Peyer's patch (tissue), 4 donors: ENCODE measurements at regions not wholly inside any gene's neighbourhood (a gene's known extent, or its start where the extent isn't known, plus 50 kb on each side); places are given as distances from the start of the nearest gene placed in this dataset.

Experiments used
- DNase-seq, 3 donors: peaks; one replicate each; pipeline ENCODE4 v3.0.0-alpha.2; 2017 to 2019
- H3K27ac ChIP-seq, 4 donors: fragments of 200-600 bp; sonication (generic); one replicate each; pipeline ENCODE4 v1.5.1; 2016 to 2019
- H3K27me3 ChIP-seq, 2 donors: fragments of 200-600 bp; sonication (generic); one replicate each; pipeline ENCODE4 v1.5.1; 2019
- H3K36me3 ChIP-seq, 3 donors: fragments of 200-600 bp; sonication (generic); one replicate each; pipeline ENCODE4 v1.5.1; 2016 to 2019
- H3K4me1 ChIP-seq, 4 donors: fragments of 200-600 bp; sonication (generic); one replicate each; pipeline ENCODE4 v1.5.1; 2016 to 2019
- H3K4me3 ChIP-seq, 4 donors: fragments of 200-600 bp; sonication (generic); 1 replicate in 3 of 4; 2 replicates in 1 of 4; pipeline ENCODE4 v1.5.1; 2016 to 2019; ENCODE audit warnings: mild to moderate bottlenecking in 1 of 4
- H3K9me3 ChIP-seq, 4 donors: fragments of 200-600 bp; sonication (generic); one replicate each; pipeline ENCODE4 v1.5.1; 2016 to 2019; ENCODE audit warnings: mild to moderate bottlenecking in 1 of 4
- POLR2A ChIP-seq, 2 donors: fragments of 450-650 bp; IDR thresholded peaks; one replicate each; pipeline ENCODE4 v1.5.1; 2017; ENCODE audit warnings: antibody characterized with exemption in 2 of 2, mild to moderate bottlenecking in 2 of 2, moderate library complexity in 2 of 2
- TF ChIP-seq, protein P1 (sequence below), 6 experiments: fragments of 450-650 bp in 4 of 6; fragments of 200-600 bp in 2 of 6; sonication (generic) in 1 of 6; IDR thresholded peaks; one replicate each; pipeline ENCODE4 v1.5.1; 2017 to 2019; ENCODE audit warnings: antibody characterized with exemption in 6 of 6, mild to moderate bottlenecking in 3 of 6, moderate library complexity in 1 of 6

DNA sequence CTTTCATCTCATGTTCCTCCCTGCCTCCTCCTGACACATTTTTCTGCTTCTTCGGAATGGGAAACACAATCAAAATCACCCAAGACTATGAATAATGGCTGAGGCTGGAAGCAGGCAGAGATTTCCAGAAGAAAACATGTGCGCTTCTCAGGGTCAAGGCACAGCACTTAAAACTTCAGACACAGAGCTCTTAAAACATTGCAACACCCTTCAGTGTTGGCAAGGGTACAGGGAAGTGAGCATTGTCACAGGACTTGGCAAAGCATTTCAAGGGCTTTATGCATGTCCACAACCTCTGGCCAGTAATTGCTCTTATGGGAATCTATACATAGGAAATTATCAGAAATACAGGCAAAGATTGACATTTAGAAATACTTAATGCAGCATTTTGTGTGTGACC lies 477.6 kb upstream of the KLHL29 start:
- TF ChIP-seq, protein P1, sequence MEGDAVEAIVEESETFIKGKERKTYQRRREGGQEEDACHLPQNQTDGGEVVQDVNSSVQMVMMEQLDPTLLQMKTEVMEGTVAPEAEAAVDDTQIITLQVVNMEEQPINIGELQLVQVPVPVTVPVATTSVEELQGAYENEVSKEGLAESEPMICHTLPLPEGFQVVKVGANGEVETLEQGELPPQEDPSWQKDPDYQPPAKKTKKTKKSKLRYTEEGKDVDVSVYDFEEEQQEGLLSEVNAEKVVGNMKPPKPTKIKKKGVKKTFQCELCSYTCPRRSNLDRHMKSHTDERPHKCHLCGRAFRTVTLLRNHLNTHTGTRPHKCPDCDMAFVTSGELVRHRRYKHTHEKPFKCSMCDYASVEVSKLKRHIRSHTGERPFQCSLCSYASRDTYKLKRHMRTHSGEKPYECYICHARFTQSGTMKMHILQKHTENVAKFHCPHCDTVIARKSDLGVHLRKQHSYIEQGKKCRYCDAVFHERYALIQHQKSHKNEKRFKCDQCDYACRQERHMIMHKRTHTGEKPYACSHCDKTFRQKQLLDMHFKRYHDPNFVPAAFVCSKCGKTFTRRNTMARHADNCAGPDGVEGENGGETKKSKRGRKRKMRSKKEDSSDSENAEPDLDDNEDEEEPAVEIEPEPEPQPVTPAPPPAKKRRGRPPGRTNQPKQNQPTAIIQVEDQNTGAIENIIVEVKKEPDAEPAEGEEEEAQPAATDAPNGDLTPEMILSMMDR (IDR thresholded peaks at IDR 0.05), result no peak
- TF ChIP-seq POLR2A (IDR thresholded peaks at IDR 0.05), result no peak
- no peak for DNase-seq
- Histone ChIP-seq H3K36me3 (no peaks in the 10 kb centered on the region), H3K27ac (no peak overlapping the region), H3K9me3 (no peaks in the 10 kb centered on the region), H3K4me3 (no peak overlapping the region), H3K4me1 (no peaks in the 10 kb centered on the region), H3K27me3 (no peaks in the 10 kb centered on the region)

GRCh38 chr2:22912398-22912797 lies 472.6 kb upstream of the KLHL29 start:
- DNase-seq, result no peak
- H3K27ac ChIP-seq, result no peak overlapping the region
- TF ChIP-seq POLR2A (IDR thresholded peaks at IDR 0.05), result no peak
- TF ChIP-seq, protein P1 (IDR thresholded peaks at IDR 0.05), result no peak
- no peaks in the 10 kb centered on the region for H3K4me1 ChIP-seq
- H3K36me3 ChIP-seq, result no peaks in the 10 kb centered on the region
- no peaks in the 10 kb centered on the region for H3K9me3 ChIP-seq
- H3K27me3 ChIP-seq, result no peaks in the 10 kb centered on the region
- no peak overlapping the region for H3K4me3 ChIP-seq

DNA sequence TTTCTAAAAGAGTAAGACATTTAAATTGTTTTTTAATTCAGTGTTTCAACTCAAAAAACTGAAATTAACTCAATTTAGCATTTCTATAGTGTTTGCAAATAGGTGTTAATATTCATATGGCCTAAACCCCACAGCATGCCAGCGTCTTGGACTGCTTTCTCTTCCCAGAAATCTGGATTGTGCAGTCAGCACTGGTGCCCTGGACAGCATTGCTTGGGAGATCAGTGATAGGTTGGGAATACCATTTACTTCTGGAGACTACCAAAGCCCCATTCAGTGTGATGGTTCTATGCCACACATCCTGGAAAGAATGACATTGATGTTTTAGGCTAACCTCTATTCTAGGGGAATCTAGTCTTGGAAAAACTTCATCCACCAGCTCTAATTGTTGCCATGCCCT lies 455.0 kb upstream of the KLHL29 start:
- no peak for DNase-seq
- Histone ChIP-seq H3K4me3 (no peak overlapping the region), H3K9me3 (no peaks in the 10 kb centered on the region), H3K4me1 (no peaks in the 10 kb centered on the region), H3K36me3 (no peaks in the 10 kb centered on the region), H3K27me3 (no peaks in the 10 kb centered on the region), H3K27ac (no peak overlapping the region)
- TF ChIP-seq, protein P1 (IDR thresholded peaks at IDR 0.05), result no peak
- no peak for TF ChIP-seq POLR2A (IDR thresholded peaks at IDR 0.05)

DNA sequence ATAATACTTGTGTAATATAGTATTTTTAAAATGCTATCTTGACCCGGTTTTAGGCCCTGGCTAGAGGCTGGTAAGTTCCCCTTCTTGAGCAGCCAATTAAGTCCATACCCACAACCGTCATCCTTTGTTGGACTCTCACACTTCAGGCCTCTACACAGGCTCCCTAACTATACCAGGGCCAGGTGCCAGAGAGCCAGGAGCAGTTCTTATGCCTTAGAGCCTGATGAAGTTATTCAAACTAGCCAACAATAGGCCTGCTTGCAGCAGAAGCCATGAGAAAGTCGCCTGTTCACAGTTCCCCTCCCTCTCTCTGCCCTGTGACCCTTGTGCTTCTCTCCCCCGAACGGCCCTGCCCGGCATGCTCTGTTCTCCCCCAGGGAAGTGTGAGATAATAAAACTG lies 454.2 kb upstream of the KLHL29 start:
- H3K4me3 ChIP-seq, result no peak overlapping the region
- no peaks in the 10 kb centered on the region for H3K27me3 ChIP-seq
- no peaks in the 10 kb centered on the region for H3K9me3 ChIP-seq
- no peaks in the 10 kb centered on the region for H3K36me3 ChIP-seq
- no peak overlapping the region for H3K27ac ChIP-seq
- H3K4me1 ChIP-seq, result no peaks in the 10 kb centered on the region
- TF ChIP-seq, protein P1 (IDR thresholded peaks at IDR 0.05), result no peak
- TF ChIP-seq POLR2A (IDR thresholded peaks at IDR 0.05), result no peak
- DNase-seq, result no peak

- Histone ChIP-seq H3K4me3 (no peak overlapping the region), H3K9me3 (no peaks in the 10 kb centered on the region), H3K36me3 (no peaks in the 10 kb centered on the region), H3K27me3 (no peaks in the 10 kb centered on the region), H3K27ac (no peak overlapping the region), H3K4me1 (no peaks in the 10 kb centered on the region)
- no peak for TF ChIP-seq POLR2A (IDR thresholded peaks at IDR 0.05)
- TF ChIP-seq, protein P1 (IDR thresholded peaks at IDR 0.05), result no peak
- no peak for DNase-seq
Measured at GRCh38 chr2:22932288-22932687, 452.7 kb upstream of the KLHL29 start.

DNA sequence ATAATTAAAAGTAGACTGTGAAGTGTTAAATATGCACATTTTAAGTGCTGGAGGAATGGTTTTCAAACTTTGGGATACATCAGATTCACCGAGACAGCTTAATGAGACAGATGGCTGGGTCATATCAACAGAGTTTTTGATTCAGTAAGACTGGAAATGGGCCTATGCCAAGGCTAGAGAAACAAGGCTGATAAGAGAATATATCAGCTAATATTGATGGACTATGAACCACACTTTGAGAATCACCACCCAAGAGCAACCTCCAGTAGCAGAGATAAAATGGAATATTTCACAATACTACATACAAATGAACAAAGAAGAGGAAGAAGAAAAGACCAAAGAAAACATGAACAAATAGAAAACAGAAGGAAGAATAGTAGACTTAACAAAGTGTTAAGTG lies 450.2 kb upstream of the KLHL29 start:
- Histone ChIP-seq H3K27ac (no peak overlapping the region), H3K36me3 (no peaks in the 10 kb centered on the region)
- DNase-seq, result no peak

More for the DNA sequence above, 450.2 kb upstream of the KLHL29 start:
- no peak for TF ChIP-seq POLR2A (IDR thresholded peaks at IDR 0.05)
- TF ChIP-seq, protein P1 (IDR thresholded peaks at IDR 0.05), result no peak
- Histone ChIP-seq H3K4me3 (no peak overlapping the region), H3K27me3 (no peaks in the 10 kb centered on the region), H3K4me1 (no peaks in the 10 kb centered on the region), H3K9me3 (no peaks in the 10 kb centered on the region)
